ENCODE measurements at regions not wholly inside any gene's neighbourhood (a gene's known extent, or its start where the extent isn't known, plus 50 kb on each side); places are given as distances from the start of the nearest gene placed in this dataset.

DNA sequence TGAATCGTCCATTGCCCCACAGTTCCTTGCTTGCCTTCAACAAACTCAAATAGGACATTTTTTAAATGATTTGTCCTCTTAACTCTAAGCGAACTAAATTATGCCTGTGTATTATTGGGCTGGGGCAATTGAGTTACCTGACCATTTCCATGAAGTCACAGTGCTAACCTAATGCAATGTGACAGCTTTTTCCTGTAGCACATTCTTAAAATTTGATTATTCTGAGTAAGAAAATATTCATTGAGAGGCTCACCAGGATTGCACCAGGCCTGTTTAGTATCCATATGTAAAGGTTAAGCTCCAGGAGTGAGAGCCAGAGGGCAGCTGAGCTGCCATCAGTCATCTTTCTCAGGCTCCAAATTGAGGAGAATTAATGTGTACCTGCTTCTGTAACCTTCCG lies 90.9 kb downstream of the GPR65 start:
- H3K4me3 Mint-ChIP-seq: no peak overlapping the region
- H4K20me1 ChIP-seq (ENCODE audit: insufficient read depth, low read length): no peaks in the 10 kb centered on the region
- H3K4me1 ChIP-seq (ENCODE audit: control insufficient read depth in 1 of 2, insufficient read depth in 2 of 2, low read length in 2 of 2): no peaks in the 10 kb centered on the region
- H2AFZ ChIP-seq (ENCODE audit: insufficient read depth, low read depth, low read length, poor library complexity, severe bottlenecking): no peak overlapping the region
- no CpG with 5 or more reads among the region's 3 CpGs for WGBS (ENCODE audit: insufficient coverage)
- H3K27ac ChIP-seq (ENCODE audit: low read depth in 1 of 2, low read length in 2 of 2): no peak overlapping the region
- peaks cover 0 to 4% (median 0%) of the 10 kb centered on the region in 7 donors for H3K9me3 Mint-ChIP-seq
- no peak overlapping the region for H3K4me2 ChIP-seq (replicated peaks; ENCODE audit: extremely low read depth, low read length, poor library complexity, severe bottlenecking)
- no peaks in the 10 kb centered on the region for H3K36me3 Mint-ChIP-seq
- no peak overlapping the region for H3K4me3 ChIP-seq (replicated peaks in 1 of 3; ENCODE audit: low read depth in 2 of 3, low read length in 3 of 3)
- H3K9me3 ChIP-seq (replicated peaks in 1 of 2; ENCODE audit: control insufficient read depth in 1 of 2, insufficient read depth in 1 of 2, low read length in 2 of 2): no peaks in the 10 kb centered on the region
- no peak for DNase-seq
- no peaks in the 10 kb centered on the region for H3K79me2 ChIP-seq (ENCODE audit: insufficient read depth, low read length)
- TF ChIP-seq, protein P1, sequence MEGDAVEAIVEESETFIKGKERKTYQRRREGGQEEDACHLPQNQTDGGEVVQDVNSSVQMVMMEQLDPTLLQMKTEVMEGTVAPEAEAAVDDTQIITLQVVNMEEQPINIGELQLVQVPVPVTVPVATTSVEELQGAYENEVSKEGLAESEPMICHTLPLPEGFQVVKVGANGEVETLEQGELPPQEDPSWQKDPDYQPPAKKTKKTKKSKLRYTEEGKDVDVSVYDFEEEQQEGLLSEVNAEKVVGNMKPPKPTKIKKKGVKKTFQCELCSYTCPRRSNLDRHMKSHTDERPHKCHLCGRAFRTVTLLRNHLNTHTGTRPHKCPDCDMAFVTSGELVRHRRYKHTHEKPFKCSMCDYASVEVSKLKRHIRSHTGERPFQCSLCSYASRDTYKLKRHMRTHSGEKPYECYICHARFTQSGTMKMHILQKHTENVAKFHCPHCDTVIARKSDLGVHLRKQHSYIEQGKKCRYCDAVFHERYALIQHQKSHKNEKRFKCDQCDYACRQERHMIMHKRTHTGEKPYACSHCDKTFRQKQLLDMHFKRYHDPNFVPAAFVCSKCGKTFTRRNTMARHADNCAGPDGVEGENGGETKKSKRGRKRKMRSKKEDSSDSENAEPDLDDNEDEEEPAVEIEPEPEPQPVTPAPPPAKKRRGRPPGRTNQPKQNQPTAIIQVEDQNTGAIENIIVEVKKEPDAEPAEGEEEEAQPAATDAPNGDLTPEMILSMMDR (IDR thresholded peaks at IDR 0.05): no peak
- H3K27me3 ChIP-seq (ENCODE audit: control insufficient read depth in 2 of 2, insufficient read depth in 2 of 2, low read length in 2 of 2): peaks cover 8 to 19% of the 10 kb centered on the region in 2 donors
- no peak overlapping the region for H3K9ac ChIP-seq (ENCODE audit: insufficient read depth, low read length, poor library complexity, severe bottlenecking)
- intact Hi-C loops (cut with micrococcal nuclease): no loop called here
- H3K36me3 ChIP-seq (replicated peaks in 1 of 2; ENCODE audit: control insufficient read depth in 1 of 2, insufficient read depth in 2 of 2, low read length in 2 of 2): no peaks in the 10 kb centered on the region
- no peak overlapping the region for H3K27ac Mint-ChIP-seq
- H3K27me3 Mint-ChIP-seq (ENCODE audit: low read depth in 3 of 3): peaks cover 2 to 20% (median 11%) of the 10 kb centered on the region in 3 donors
- no peaks in the 10 kb centered on the region for H3K4me1 Mint-ChIP-seq

DNA sequence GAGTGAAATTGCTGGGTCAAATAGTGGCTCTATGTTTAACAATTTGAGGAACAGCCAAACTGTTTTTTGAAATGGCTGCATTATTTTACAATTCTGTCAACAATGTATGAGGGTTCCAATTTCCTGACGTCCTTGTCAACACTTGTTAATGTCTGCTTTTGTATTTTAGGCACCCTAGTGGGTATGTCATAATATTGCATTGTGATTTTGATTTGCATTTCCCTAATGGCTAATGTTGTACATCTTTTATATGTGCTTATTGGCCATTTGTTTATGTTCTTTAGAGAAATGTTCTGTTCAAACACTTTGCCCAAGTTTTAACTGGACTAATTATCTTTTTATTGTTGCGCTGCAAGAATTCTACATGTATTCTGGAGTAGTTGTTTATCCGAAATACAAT lies 93.2 kb downstream of the GPR65 start:
- H3K4me3 Mint-ChIP-seq: peak overlapping the region in 1 of 2 donors; percentile 32

More for the DNA sequence above, 93.2 kb downstream of the GPR65 start:
- no peaks in the 10 kb centered on the region for H3K36me3 ChIP-seq (replicated peaks in 1 of 2; ENCODE audit: control insufficient read depth in 1 of 2, insufficient read depth in 2 of 2, low read length in 2 of 2)
- intact Hi-C loops (cut with micrococcal nuclease): no loop called here
- H3K9me3 ChIP-seq (replicated peaks in 1 of 2; ENCODE audit: control insufficient read depth in 1 of 2, insufficient read depth in 1 of 2, low read length in 2 of 2): no peaks in the 10 kb centered on the region
- no peak overlapping the region for H3K27ac ChIP-seq (ENCODE audit: low read depth in 1 of 2, low read length in 2 of 2)
- no peaks in the 10 kb centered on the region for H4K20me1 ChIP-seq (ENCODE audit: insufficient read depth, low read length)
- TF ChIP-seq, protein P1 (IDR thresholded peaks at IDR 0.05): no peak
- peaks cover 6 to 16% of the 10 kb centered on the region in 2 donors for H3K27me3 ChIP-seq (ENCODE audit: control insufficient read depth in 2 of 2, insufficient read depth in 2 of 2, low read length in 2 of 2)
- Mint-ChIP-seq H3K36me3 (no peaks in the 10 kb centered on the region), H3K27ac (no peak overlapping the region), H3K27me3 (ENCODE audit: low read depth in 3 of 3) (peaks cover 2 to 25% (median 11%) of the 10 kb centered on the region in 3 donors), H3K4me1 (no peaks in the 10 kb centered on the region), H3K9me3 (peaks cover 0 to 6% (median 3%) of the 10 kb centered on the region in 7 donors)
- H3K79me2 ChIP-seq (ENCODE audit: insufficient read depth, low read length): no peaks in the 10 kb centered on the region
- H3K4me2 ChIP-seq (replicated peaks; ENCODE audit: extremely low read depth, low read length, poor library complexity, severe bottlenecking): no peak overlapping the region
- no peak for DNase-seq
- no peaks in the 10 kb centered on the region for H3K4me1 ChIP-seq (ENCODE audit: control insufficient read depth in 1 of 2, insufficient read depth in 2 of 2, low read length in 2 of 2)
- WGBS (ENCODE audit: insufficient coverage): no CpG with 5 or more reads among the region's 3 CpGs
- H3K4me3 ChIP-seq (replicated peaks in 1 of 3; ENCODE audit: low read depth in 2 of 3, low read length in 3 of 3): no peak overlapping the region
- H3K9ac ChIP-seq (ENCODE audit: insufficient read depth, low read length, poor library complexity, severe bottlenecking): no peak overlapping the region
- H2AFZ ChIP-seq (ENCODE audit: insufficient read depth, low read depth, low read length, poor library complexity, severe bottlenecking): no peak overlapping the region

Data from CD14-positive monocyte (primary cell).